ENCODE measurements at regions not wholly inside any gene's neighbourhood (a gene's known extent, or its start where the extent isn't known, plus 50 kb on each side); places are given as distances from the start of the nearest gene placed in this dataset.

- TF ChIP-seq CTCF (IDR thresholded peaks at IDR 0.05; ENCODE audit: low read depth, low read length), result no peak
- peak; percentile 37 to 84 for DNase-seq (ENCODE audit: low read depth in 2 of 2)
- no peak overlapping the region for H3K4me3 ChIP-seq (replicated peaks in 1 of 2; ENCODE audit: low read depth in 2 of 2, low read length in 2 of 2)
Observed at GRCh38 chr15:100759106-100759505, 120.5 kb upstream of the ALDH1A3 start.

- TF ChIP-seq CTCF (IDR thresholded peaks at IDR 0.05; ENCODE audit: low read depth, low read length), result no peak
- no peak overlapping the region for H3K4me3 ChIP-seq (replicated peaks in 1 of 2; ENCODE audit: low read depth in 2 of 2, low read length in 2 of 2)
- DNase-seq (ENCODE audit: low read depth in 2 of 2), result peak; percentile 41 to 45
Observed at GRCh38 chr15:100759698-100760356, 119.8 kb upstream of the ALDH1A3 start.

- no peak for DNase-seq (ENCODE audit: low read depth in 2 of 2)
- no peak for TF ChIP-seq CTCF (IDR thresholded peaks at IDR 0.05; ENCODE audit: low read depth, low read length)
- H3K4me3 ChIP-seq (replicated peaks in 1 of 2; ENCODE audit: low read depth in 2 of 2, low read length in 2 of 2), result no peak overlapping the region
Observed at GRCh38 chr15:100760357-100760903, 119.2 kb upstream of the ALDH1A3 start.

GRCh38 chr15:100761290-100761935 is 118.2 kb upstream of the ALDH1A3 start:
- TF ChIP-seq CTCF (IDR thresholded peaks at IDR 0.05; ENCODE audit: low read depth, low read length), result no peak
- DNase-seq (ENCODE audit: low read depth in 2 of 2), result no peak

GRCh38 chr15:100762289-100762688 is 117.3 kb upstream of the ALDH1A3 start:
- H3K4me3 ChIP-seq (replicated peaks in 1 of 2; ENCODE audit: low read depth in 2 of 2, low read length in 2 of 2), result no peak overlapping the region
- DNase-seq (ENCODE audit: low read depth in 2 of 2), result no peak
- TF ChIP-seq CTCF (IDR thresholded peaks at IDR 0.05; ENCODE audit: low read depth, low read length), result no peak

More at GRCh38 chr15:100761290-100761935, 118.2 kb upstream of the ALDH1A3 start:
- H3K4me3 ChIP-seq (replicated peaks in 1 of 2; ENCODE audit: low read depth in 2 of 2, low read length in 2 of 2), result no peak overlapping the region

- no peak for TF ChIP-seq CTCF (IDR thresholded peaks at IDR 0.05; ENCODE audit: low read depth, low read length)
- H3K4me3 ChIP-seq (replicated peaks in 1 of 2; ENCODE audit: low read depth in 2 of 2, low read length in 2 of 2), result no peak overlapping the region
- peak in 1 of 2 donors; percentile 19 for DNase-seq (ENCODE audit: low read depth in 2 of 2)
Observed at GRCh38 chr15:100762913-100763834, 116.5 kb upstream of the ALDH1A3 start.
